Superior temporal gyrus (tissue), 1 donor: ENCODE measurements at regions not wholly inside any gene's neighbourhood (a gene's known extent, or its start where the extent isn't known, plus 50 kb on each side); places are given as distances from the start of the nearest gene placed in this dataset.

Experiments
- DNase-seq: peaks from one replicate; pipeline ENCODE4 v3.0.0-alpha.2; 2016; ENCODE audit errors: extremely low spot score

GRCh38 chr2:18829976-18830375 is 240.6 kb upstream of the NT5C1B start:
- DNase-seq = no peak

- no peak for DNase-seq
These were observed 240.0 kb upstream of the NT5C1B start for GRCh38 chr2:18829251-18829902.

GRCh38 chr2:18828296-18828695 is 238.9 kb upstream of the NT5C1B start:
- DNase-seq = no peak

- no peak for DNase-seq
These were observed 236.5 kb upstream of the NT5C1B start for GRCh38 chr2:18825838-18826237.

GRCh38 chr2:18824915-18825314 is 235.5 kb upstream of the NT5C1B start:
- no peak for DNase-seq

- DNase-seq = no peak
These were observed 235.0 kb upstream of the NT5C1B start for GRCh38 chr2:18824325-18824790.

- no peak for DNase-seq
These were observed 232.1 kb upstream of the NT5C1B start for GRCh38 chr2:18821431-18821830.

- DNase-seq = no peak
These were observed 231.6 kb upstream of the NT5C1B start for GRCh38 chr2:18820966-18821365.

GRCh38 chr2:18819566-18819965 is 230.2 kb upstream of the NT5C1B start:
- no peak for DNase-seq

GRCh38 chr2:18814387-18814786 is 225.0 kb upstream of the NT5C1B start:
- DNase-seq = no peak

GRCh38 chr2:18804536-18804935 is 215.2 kb upstream of the NT5C1B start:
- no peak for DNase-seq

- no peak for DNase-seq
These were observed 214.0 kb upstream of the NT5C1B start for GRCh38 chr2:18803141-18803939.

- no peak for DNase-seq
These were observed 211.0 kb upstream of the NT5C1B start for GRCh38 chr2:18800240-18800971.

GRCh38 chr2:18799397-18799796 is 210.0 kb upstream of the NT5C1B start:
- DNase-seq = no peak

GRCh38 chr2:18797133-18797845 is 207.9 kb upstream of the NT5C1B start:
- DNase-seq = no peak

- no peak for DNase-seq
These were observed 206.5 kb upstream of the NT5C1B start for GRCh38 chr2:18795906-18796305.

- no peak for DNase-seq
These were observed 203.3 kb upstream of the NT5C1B start for GRCh38 chr2:18792684-18793083.

GRCh38 chr2:18792226-18792629 is 202.9 kb upstream of the NT5C1B start:
- no peak for DNase-seq

GRCh38 chr2:18791172-18791797 is 201.9 kb upstream of the NT5C1B start:
- no peak for DNase-seq

- no peak for DNase-seq
These were observed 201.3 kb upstream of the NT5C1B start for GRCh38 chr2:18790509-18791171.

- no peak for DNase-seq
These were observed 199.2 kb upstream of the NT5C1B start for GRCh38 chr2:18788592-18788991.
